HG03025 (cell line): ENCODE measurements at regions not wholly inside any gene's neighbourhood (a gene's known extent, or its start where the extent isn't known, plus 50 kb on each side); places are given as distances from the start of the nearest gene placed in this dataset.
"Not testable (repeated sequence)": the region's sequence is repeated elsewhere in the genome, so short reads cannot be mapped to it uniquely, and the experiment has no call there.

Source experiments
- ATAC-seq: cut with Tn5 transposase; IDR thresholded peaks from one replicate; pipeline ENCODE4 v1.9.1; 2021; ENCODE audit warnings: mild to moderate bottlenecking, moderate library complexity; ENCODE audit not compliant: unreplicated experiment, low FRiP score

- ATAC-seq: no peak
Measured at GRCh38 chr3:152574461-152575079, 260.4 kb upstream of the P2RY1 start.

- ATAC-seq: no peak
Measured at GRCh38 chr3:152578769-152579168, 256.2 kb upstream of the P2RY1 start.

- no peak for ATAC-seq
Measured at GRCh38 chr3:152581951-152582350, 253.0 kb upstream of the P2RY1 start.

GRCh38 chr3:152583963-152584362, 251.0 kb upstream of the P2RY1 start:
- ATAC-seq: no peak

GRCh38 chr3:152586974-152587373, 248.0 kb upstream of the P2RY1 start:
- no peak for ATAC-seq

GRCh38 chr3:152587861-152588260, 247.1 kb upstream of the P2RY1 start:
- no peak for ATAC-seq

GRCh38 chr3:152589644-152590043, 245.3 kb upstream of the P2RY1 start:
- no peak for ATAC-seq

- no peak for ATAC-seq
Measured at GRCh38 chr3:152591515-152591914, 243.4 kb upstream of the P2RY1 start.

- no peak for ATAC-seq
Measured at GRCh38 chr3:152593242-152593641, 241.7 kb upstream of the P2RY1 start.

- peak; percentile 99 for ATAC-seq
Measured at GRCh38 chr3:152595975-152596821, 238.7 kb upstream of the P2RY1 start.

GRCh38 chr3:152596832-152597231, 238.1 kb upstream of the P2RY1 start:
- not testable (repeated sequence) for ATAC-seq

GRCh38 chr3:152606146-152606545, 228.8 kb upstream of the P2RY1 start:
- ATAC-seq: no peak

- no peak for ATAC-seq
Measured at GRCh38 chr3:152607179-152607578, 227.8 kb upstream of the P2RY1 start.

- no peak for ATAC-seq
Measured at GRCh38 chr3:152608696-152609594, 226.0 kb upstream of the P2RY1 start.

GRCh38 chr3:152609891-152610290, 225.0 kb upstream of the P2RY1 start:
- ATAC-seq: no peak

GRCh38 chr3:152610622-152611021, 224.3 kb upstream of the P2RY1 start:
- no peak for ATAC-seq

GRCh38 chr3:152611905-152612304, 223.0 kb upstream of the P2RY1 start:
- no peak for ATAC-seq

- ATAC-seq: no peak
Measured at GRCh38 chr3:152613851-152614250, 221.1 kb upstream of the P2RY1 start.

GRCh38 chr3:152615681-152616080, 219.2 kb upstream of the P2RY1 start:
- no peak for ATAC-seq

GRCh38 chr3:152617609-152618008, 217.3 kb upstream of the P2RY1 start:
- ATAC-seq: no peak

GRCh38 chr3:152618529-152618928, 216.4 kb upstream of the P2RY1 start:
- no peak for ATAC-seq
